Stimulated activated naive CD4-positive, alpha-beta T cell (primary cell): ENCODE measurements at regions not wholly inside any gene's neighbourhood (a gene's known extent, or its start where the extent isn't known, plus 50 kb on each side); places are given as distances from the start of the nearest gene placed in this dataset.

Source experiments
- DNase-seq, 6 experiments: peaks; one replicate each; lab custom pipeline; 2025; lab: John Stamatoyannopoulos, UW

- DNase-seq, result no peak
Measured at GRCh38 chr2:100627330-100628300, 64.8 kb downstream of the PDCL3 start.

- no peak for DNase-seq
Measured at GRCh38 chr2:100628506-100628905, 65.7 kb downstream of the PDCL3 start.

- DNase-seq, result no peak
Measured at GRCh38 chr2:100629309-100629708, 66.5 kb downstream of the PDCL3 start.

- DNase-seq, result peak in 2 of 6 experiments; percentile 13 to 19
Measured at GRCh38 chr2:100630473-100630977, 67.7 kb downstream of the PDCL3 start.

- DNase-seq, result no peak
Measured at GRCh38 chr2:100632037-100632436, 69.2 kb downstream of the PDCL3 start.

GRCh38 chr2:100632759-100633158 lies 70.0 kb downstream of the PDCL3 start:
- DNase-seq, result no peak

- DNase-seq, result no peak
Measured at GRCh38 chr2:100639588-100640390, 77.0 kb downstream of the PDCL3 start.

GRCh38 chr2:100640431-100641124 lies 77.8 kb downstream of the PDCL3 start:
- DNase-seq, result no peak

GRCh38 chr2:100641125-100641435 lies 78.3 kb downstream of the PDCL3 start:
- DNase-seq, result no peak

DNA sequence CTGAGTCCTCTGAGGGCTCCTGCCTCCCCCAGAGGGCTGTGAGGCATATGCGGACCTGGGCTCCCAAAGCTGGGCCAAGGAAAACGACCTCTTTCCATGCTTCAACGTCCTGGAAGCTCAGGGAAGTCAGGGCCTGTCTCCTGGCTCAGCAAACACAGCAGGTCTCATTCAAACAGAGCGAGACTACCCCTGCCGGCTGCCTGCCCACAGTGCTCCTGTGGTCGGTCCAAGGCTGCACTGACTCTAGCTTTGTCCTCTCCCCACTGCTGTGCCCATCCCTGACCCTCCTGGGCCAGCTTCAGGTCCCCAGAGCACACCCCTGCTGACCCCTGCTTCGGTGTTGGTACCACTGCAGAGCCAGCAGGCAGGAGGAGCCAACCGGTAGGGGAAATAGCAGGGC lies 79.6 kb downstream of the PDCL3 start:
- no peak for DNase-seq

GRCh38 chr2:100643467-100643866 lies 80.7 kb downstream of the PDCL3 start:
- DNase-seq, result peak in 2 of 6 experiments; percentile 43 to 60

- DNase-seq, result peak; percentile 24 to 88 (median 65)
Measured at GRCh38 chr2:100643906-100644501, 81.2 kb downstream of the PDCL3 start.

GRCh38 chr2:100645695-100646429 lies 83.1 kb downstream of the PDCL3 start:
- DNase-seq, result no peak

GRCh38 chr2:100647709-100648108 lies 84.9 kb downstream of the PDCL3 start:
- no peak for DNase-seq

DNA sequence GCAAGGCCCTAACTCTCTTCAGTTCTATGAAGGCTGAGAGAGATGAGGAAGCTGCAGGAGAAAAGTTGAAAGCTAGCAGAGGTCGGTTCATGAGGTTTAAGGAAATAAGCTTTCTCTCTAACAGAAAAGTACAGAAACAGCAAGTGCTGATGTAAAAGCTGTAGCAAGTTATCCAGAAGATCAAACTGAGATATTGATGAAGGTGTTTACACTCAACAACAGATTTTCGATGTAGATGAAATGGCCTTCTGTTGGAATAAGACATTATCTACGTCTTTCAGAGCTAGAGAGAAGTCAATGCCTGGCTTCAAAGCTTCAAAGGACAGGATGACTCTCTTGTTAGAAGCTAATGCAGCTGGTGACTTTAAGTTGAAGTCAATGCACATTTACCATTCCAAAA lies 87.4 kb downstream of the PDCL3 start:
- DNase-seq, result peak in 3 of 6 experiments; percentile 65 to 71 (median 66)

- peak; percentile 24 to 86 (median 66) for DNase-seq
Measured at GRCh38 chr2:100653449-100654035, 90.7 kb downstream of the PDCL3 start.

GRCh38 chr2:100654611-100655010 lies 91.8 kb downstream of the PDCL3 start:
- DNase-seq, result no peak

DNA sequence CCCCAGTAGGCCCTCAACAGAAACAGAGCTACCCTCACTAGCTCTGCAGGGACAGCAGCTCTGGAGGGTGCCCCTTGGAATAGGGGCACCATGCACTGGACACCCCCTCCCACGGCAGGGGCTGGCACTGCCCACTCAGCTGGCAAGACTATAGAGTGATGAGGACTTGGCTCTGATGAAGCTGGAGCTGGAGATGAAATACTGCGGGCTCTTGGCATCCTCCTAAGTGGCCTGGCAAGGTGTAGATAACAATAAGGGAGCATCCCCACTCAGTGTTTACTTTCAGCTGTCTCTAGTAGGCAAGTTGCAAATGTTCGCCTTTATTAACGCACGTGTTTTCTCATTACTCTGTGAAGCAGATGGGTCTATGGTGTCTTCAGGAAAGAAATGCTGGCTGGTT lies 92.7 kb downstream of the PDCL3 start:
- DNase-seq, result no peak

GRCh38 chr2:100655936-100656534 lies 93.2 kb downstream of the PDCL3 start:
- DNase-seq, result no peak

DNA sequence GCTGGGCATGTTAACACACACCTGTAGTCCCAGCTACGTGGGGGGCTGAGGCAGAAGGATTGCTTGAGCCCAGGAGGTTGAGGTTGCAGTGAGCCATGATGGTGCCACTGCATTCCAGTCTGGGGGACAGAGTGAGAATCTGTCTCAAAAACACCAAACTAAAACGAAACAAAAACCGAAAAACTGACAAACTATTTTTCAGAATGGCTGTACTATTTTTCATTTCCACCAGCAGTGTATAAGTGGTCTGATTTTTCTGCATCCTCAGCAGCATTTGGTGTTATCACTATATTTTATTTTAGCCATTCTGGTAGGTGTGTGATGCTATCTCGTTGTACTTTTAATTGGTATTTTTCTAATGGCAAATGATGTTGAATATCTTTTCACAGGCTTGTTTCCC lies 95.2 kb downstream of the PDCL3 start:
- no peak for DNase-seq
